ENCODE measurements at regions not wholly inside any gene's neighbourhood (a gene's known extent, or its start where the extent isn't known, plus 50 kb on each side); places are given as distances from the start of the nearest gene placed in this dataset.
"Not testable (repeated sequence)": the region's sequence is repeated elsewhere in the genome, so short reads cannot be mapped to it uniquely, and the experiment has no call there.

GRCh38 chr4:54403700-54404453, 174.8 kb downstream of the PDGFRA start:
- no peak for FAIRE-seq
- DNase-seq (ENCODE audit: insufficient read length, low spot score) = no peak

- not testable (repeated sequence) for FAIRE-seq
Measured at GRCh38 chr4:54409270-54409817, 180.3 kb downstream of the PDGFRA start.

GRCh38 chr4:54414545-54414944, 185.5 kb downstream of the PDGFRA start:
- FAIRE-seq (no peak), DNase-seq (ENCODE audit: insufficient read length, low spot score) (no peak)

More at GRCh38 chr4:54409270-54409817, 180.3 kb downstream of the PDGFRA start:
- not testable (repeated sequence) for DNase-seq (ENCODE audit: insufficient read length, low spot score)

DNA sequence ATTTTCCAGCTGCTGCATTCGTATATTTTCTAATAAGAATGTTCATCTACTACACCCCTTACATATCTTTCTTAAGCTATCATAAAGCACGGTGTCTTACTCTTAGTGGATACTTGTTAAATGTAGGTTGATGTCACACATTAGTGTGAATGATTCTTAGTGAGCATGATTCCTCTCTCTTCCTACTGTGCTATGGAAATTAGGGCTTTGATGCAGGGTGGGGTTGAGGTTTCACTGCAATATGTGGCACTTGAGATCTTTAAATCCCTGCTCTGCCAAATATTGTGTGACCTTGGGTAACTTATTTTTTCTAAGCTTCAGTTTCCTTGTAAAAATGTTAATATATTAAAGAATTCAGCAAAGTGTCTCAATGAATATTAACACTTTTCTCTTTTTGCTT, 188.4 kb downstream of the PDGFRA start:
- DNase-seq (ENCODE audit: insufficient read length, low spot score) = no peak
- no peak for FAIRE-seq

DNA sequence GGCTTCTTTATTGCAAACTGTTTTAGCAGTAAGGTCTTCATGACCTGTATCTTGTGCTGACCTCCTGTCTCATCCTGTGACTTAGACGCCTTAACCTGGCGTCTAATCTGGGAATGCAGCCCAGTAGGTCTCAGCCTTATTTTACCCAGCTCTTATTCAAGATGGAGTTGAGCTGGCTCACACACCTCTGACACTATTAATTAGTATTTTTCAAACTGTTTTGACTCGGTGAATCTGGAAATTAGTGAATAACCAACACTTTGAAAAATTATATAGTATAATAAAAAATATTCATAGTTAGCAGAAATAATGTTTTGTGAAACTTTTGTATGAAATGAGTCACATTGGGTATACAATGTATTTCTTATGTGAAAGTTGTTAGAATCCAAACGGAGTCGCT, 189.4 kb downstream of the PDGFRA start:
- DNase-seq (ENCODE audit: insufficient read length, low spot score) (no peak), FAIRE-seq (no peak)

DNA sequence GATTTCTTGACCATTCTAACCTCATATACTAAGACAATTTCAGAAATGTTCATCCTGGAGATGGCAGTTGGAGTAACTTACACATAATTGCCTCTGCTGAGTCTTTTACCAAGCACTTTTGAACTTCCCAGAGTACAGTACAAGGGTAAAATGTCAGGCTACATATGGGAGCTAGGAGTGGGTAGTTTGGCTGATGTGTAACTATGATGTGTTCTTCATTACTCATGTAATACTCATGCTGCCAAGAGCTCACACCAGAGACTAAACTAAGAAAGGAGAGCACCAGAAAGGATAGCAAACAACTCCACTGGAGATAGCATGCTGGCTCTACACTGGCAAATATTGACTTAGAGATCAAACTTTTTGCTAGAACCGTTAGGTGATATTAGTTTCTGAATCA, 194.0 kb downstream of the PDGFRA start:
- DNase-seq (ENCODE audit: insufficient read length, low spot score) (no peak), FAIRE-seq (no peak)

GRCh38 chr4:54427826-54428225, 198.7 kb downstream of the PDGFRA start:
- FAIRE-seq (no peak), DNase-seq (ENCODE audit: insufficient read length, low spot score) (no peak)

- DNase-seq (ENCODE audit: insufficient read length, low spot score) (no peak), FAIRE-seq (no peak)
Measured at GRCh38 chr4:54428940-54429339, 199.8 kb downstream of the PDGFRA start.

- DNase-seq (ENCODE audit: insufficient read length, low spot score) (no peak), FAIRE-seq (no peak)
Measured at GRCh38 chr4:54433686-54434085, 204.6 kb downstream of the PDGFRA start.

GRCh38 chr4:54439831-54440243, 210.7 kb downstream of the PDGFRA start:
- DNase-seq (ENCODE audit: insufficient read length, low spot score) (no peak), FAIRE-seq (no peak)

DNA sequence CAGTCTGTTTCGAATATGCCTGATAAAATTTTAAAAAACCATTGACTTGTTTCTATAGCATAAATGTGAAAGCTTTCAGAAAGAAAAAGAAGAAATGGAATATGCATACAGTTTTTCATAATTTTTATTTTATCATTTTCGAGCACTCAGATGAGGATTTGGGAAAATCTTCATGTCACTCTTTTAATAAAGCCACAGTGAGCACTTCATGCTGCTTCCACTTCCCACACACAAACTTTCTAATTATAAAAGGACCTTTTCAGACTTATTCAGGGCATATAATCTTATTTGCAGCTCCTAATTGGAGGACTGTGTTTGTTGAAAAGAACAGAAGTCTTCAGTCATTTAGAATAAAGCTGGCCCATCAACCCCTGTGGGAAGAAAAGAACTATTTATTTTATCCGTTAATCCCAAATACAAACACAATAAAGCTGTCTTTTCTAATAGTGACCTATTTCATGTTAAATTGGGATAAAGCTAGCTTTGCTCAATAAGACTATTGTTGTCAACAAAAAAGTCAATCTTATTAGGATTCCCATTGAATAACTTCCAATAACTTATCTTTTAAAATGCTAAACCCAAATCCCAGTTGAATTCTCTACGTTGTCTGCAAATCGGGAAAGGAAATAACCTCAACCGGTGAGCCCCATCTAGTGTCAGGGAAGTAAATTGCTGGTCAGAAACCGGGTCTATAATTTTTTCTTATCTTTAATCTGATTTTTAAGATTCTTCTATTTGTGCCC, 211.5 kb downstream of the PDGFRA start:
- no peak for DNase-seq (ENCODE audit: insufficient read length, low spot score)
- no peak for FAIRE-seq

GRCh38 chr4:54445866-54446265, 211.9 kb upstream of the KIT start:
- FAIRE-seq (no peak), DNase-seq (ENCODE audit: insufficient read length, low spot score) (no peak)

DNA sequence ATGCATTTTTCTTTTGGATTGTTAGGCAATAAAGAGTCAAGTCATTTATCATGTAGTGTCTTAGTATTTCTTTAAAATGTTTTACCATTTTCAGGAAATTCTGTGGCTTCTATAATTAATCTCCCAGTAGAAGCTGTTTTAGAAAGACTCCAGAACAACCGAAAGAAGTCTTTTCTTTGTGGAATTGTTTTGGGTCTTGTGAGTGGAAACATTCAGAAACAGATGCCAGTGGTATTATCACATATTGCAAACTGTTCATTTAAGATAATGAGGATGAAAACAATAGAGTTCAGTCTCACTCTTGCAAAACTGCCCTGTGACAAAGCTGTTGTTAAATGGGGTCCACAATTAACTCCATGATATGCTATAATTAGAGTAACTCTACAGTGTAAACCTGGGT, 211.2 kb upstream of the KIT start:
- no peak for FAIRE-seq
- DNase-seq (ENCODE audit: insufficient read length, low spot score) = no peak

- FAIRE-seq (no peak), DNase-seq (ENCODE audit: insufficient read length, low spot score) (no peak)
Measured at GRCh38 chr4:54447304-54447703, 210.5 kb upstream of the KIT start.

- FAIRE-seq = no peak
- DNase-seq (ENCODE audit: insufficient read length, low spot score) = no peak
Measured at GRCh38 chr4:54449999-54450398, 207.8 kb upstream of the KIT start.

- DNase-seq (ENCODE audit: insufficient read length, low spot score); FAIRE-seq: not testable (repeated sequence)
Measured at GRCh38 chr4:54466960-54467359, 190.8 kb upstream of the KIT start.

DNA sequence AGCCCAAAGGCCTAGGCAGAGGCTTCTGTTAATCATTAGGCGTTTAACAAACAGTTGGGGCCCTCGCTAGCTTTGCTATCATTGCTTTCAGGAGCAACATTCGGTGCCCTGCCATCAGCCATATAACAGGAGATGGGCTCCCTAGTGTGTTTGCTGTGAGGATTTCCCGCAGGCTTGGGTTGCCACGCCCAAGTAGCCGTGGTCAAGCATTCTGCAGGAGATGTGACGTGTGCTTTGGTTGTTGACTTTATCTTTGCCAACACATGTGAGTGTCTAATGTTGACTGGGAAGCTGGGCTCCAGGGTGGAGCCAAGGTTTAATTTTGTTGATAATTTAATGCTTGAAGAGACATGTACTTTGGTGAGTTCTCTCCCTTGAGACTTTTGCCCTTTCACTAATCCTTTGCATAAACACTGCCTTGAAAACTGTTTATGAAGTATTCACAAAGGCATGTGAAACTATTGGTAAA, 184.6 kb upstream of the KIT start:
- no peak for FAIRE-seq
- no peak for DNase-seq (ENCODE audit: insufficient read length, low spot score)

DNA sequence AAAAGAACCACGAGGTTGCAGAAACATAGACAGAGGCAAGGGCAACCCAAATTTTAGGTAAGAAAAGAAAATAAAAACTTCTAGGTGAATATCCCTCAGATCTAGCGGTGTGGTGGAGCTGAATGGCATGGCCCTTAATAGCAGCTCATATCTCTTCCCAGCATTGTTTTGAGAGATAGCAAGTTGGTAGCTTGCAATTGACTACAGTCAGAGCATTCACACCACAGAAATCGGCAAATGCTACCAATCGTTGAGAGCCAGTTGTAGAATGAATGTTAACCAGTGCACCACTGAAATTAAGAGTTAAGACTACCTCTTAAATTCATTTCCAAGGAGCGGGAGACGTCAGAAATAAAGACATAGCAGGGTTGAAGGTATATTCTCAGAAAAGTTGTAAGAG, 184.0 kb upstream of the KIT start:
- DNase-seq (ENCODE audit: insufficient read length, low spot score) (no peak), FAIRE-seq (no peak)

DNA sequence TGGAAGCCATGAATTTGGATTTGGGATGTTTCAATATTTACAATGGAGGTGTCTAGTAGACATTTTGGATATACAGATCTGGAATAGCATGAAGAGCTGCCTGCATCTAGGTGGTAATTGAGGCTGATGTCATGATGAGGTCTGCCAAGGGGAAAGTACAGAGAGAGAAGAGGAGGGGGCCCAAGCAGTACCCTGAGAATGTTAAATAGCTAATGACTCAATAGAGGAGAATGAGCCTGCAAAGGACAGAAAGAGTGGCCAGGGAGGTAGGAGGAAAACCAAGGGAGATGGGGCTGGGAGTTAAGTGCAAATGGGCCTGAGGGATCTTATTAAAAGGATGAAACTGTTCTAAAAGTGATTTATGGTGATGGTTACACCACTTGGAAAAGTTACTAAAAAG, 182.2 kb upstream of the KIT start:
- FAIRE-seq (no peak), DNase-seq (ENCODE audit: insufficient read length, low spot score) (no peak)

DNA sequence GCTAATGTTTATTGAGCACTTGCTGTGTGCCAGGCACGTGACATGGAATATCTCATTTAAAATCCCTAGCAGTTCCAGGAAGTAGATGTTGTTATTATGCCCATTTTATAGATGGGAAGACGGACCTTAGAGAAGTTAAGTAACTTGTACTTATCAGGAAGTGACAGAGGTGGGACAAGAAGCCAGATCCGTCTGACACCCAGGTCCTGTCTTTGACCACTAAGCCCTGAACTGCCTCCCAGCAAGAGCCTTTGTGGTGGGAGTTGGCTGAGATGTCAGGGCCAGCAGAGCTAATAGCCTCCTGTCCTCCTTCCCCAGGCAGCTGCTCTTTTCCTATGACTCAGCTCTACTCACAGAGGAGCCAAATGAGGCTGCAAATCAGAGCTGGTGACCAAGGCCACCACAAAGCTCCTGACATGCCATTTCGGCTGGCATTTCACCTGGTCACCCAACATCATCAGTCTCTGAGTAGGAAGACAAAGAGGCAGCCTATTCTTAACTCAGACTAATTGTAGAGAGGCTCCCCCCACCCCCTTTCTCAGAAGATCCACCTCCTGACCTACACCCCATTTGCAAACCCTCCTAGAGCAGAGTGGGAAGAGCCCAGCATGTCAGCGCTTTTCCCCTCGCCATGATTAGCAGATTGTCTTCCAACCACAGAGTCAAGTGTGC, 175.1 kb upstream of the KIT start:
- no peak for FAIRE-seq
- no peak for DNase-seq (ENCODE audit: insufficient read length, low spot score)

DNA sequence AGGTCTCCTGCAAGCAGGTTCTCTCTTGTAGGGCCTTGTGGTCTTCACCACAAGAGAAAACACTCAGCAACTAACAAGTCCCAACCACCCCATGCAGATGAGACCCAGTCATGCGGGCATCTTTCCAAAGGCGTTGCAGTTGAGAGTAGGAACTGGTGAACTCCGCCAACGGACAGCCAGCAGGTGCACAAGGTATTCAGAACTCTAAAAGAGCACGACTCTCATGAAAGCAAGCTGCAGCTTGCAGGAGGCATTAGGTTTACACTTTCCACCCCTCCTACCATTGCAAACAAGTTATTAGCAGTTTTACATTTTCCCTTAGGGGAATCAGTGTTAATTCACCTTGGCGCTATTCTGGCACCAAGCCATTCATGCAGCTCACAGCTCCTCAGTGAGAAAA, 173.4 kb upstream of the KIT start:
- DNase-seq (ENCODE audit: insufficient read length, low spot score) = no peak
- no peak for FAIRE-seq
